Stimulated activated naive CD8-positive, alpha-beta T cell treated with anti-CD3 and anti-CD28 coated beads, Interleukin-15, amount 100 ng/mL, for 72 hours (primary cell): ENCODE measurements at regions not wholly inside any gene's neighbourhood (a gene's known extent, or its start where the extent isn't known, plus 50 kb on each side); places are given as distances from the start of the nearest gene placed in this dataset.
"Not testable (repeated sequence)": the region's sequence is repeated elsewhere in the genome, so short reads cannot be mapped to it uniquely, and the experiment has no call there.

Source experiments
- ATAC-seq: fragments of 150-1000 bp; cut with Tn5 transposase; 2 replicates; pipeline ENCODE4 v1.10.0; 2021; ENCODE audit warnings: mild to moderate bottlenecking, moderate library complexity
- DNase-seq, 2 donors: peaks; one replicate each; pipeline ENCODE4 v3.0.0; 2021 to 2022
- H3K27ac Mint-ChIP-seq, 2 donors: one replicate each; pipeline ENCODE4 v1.8.0; 2022; ENCODE audit warnings: mild to moderate bottlenecking in 2 of 2, mixed read lengths in 2 of 2, moderate library complexity in 2 of 2
- H3K27me3 Mint-ChIP-seq: one replicate; pipeline ENCODE4 v1.8.0; 2022; ENCODE audit warnings: mixed read lengths
- H3K4me1 Mint-ChIP-seq: one replicate; pipeline ENCODE4 v1.8.0; 2022; ENCODE audit warnings: mild to moderate bottlenecking, mixed read lengths
- H3K4me3 Mint-ChIP-seq, 2 donors: one replicate each; pipeline ENCODE4 v1.8.0; 2022; ENCODE audit warnings: mild to moderate bottlenecking in 2 of 2, mixed read lengths in 2 of 2, moderate library complexity in 1 of 2
- H3K9me3 Mint-ChIP-seq, 2 donors: one replicate each; pipeline ENCODE4 v1.8.0; 2022; ENCODE audit warnings: mixed read lengths in 2 of 2

DNA sequence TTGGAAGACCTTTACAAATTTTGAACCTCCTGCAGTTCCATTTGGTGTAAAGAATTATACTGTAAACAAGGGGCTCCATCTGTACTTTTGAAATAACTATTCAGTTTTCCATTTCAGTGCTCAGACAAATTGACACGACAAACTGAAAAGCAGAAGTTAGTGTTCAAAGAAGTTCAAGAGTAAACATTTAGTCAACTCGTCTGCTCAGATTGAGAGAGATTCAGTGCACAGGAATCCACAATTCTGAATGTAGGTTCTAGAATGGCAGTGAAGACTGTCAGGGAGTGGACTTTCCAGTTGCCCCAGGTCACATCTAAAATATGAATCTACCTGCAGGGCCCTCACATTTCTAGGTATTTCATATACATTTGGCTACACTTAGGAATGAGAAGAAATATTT lies 322.3 kb upstream of the TCF4 start:
- Mint-ChIP-seq H3K4me3 (no peak overlapping the region), H3K27me3 (no peaks in the 10 kb centered on the region), H3K4me1 (peaks cover 8% of the 10 kb centered on the region), H3K27ac (no peak overlapping the region), H3K9me3 (peaks cover 6 to 8% of the 10 kb centered on the region in 2 donors)
- ATAC-seq (no peak), DNase-seq (no peak)

DNA sequence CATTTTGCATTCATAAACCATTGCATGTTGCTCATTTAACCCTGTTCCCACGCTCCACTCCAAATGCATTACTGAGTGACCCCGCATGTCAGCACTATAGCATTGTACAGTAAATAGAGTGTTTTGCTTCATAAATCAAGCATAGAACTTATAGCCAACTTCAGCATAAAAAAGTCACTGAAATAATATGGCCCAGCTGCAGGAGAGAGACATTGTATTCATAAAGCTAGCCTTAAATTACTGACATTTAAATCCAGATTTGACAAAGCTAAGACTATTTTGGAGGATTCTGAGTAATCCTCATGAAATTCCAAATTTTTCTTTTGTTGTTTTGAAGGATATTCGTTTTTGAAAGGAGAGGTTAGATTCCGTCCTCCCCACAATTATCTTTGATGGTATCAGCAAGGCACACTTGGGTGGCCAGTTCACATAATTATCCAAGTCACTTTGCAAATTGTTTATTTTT lies 320.9 kb upstream of the TCF4 start:
- H3K4me1 Mint-ChIP-seq = peaks cover 8% of the 10 kb centered on the region
- no peaks in the 10 kb centered on the region for H3K27me3 Mint-ChIP-seq
- H3K4me3 Mint-ChIP-seq = no peak overlapping the region

DNA sequence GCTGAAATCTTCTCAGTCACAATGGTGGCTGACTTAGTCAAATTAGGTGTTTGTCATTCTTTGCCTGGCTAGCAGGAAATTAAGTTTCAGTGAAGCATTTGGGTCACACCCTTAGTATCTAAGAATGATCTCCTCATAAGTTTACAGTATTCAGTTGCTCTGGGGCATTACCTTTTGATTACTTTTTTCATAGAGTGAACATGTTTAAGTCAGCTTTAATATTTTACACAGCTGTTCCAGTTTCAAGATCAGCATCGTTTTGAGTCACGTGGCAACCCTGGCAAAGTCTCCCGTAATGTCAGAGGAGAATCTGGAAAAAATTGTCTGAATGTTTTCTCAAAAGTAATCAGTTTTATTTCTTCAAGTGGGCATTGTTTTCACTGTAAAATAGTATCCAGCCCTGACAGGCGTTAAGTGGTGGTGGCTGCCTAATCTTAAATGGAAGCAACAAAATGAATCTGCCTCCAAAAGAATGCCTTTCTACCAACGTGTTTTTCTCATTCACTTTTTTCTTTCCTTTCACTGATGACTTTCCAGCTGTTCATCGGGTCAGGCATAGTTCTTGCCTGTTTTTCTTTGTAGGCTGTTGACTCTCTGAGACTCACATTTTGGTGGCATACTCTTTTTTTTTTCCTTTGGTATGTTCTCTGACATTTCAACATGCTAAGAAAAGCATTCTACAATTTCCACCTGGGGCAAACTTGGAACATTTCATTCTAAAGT lies 319.6 kb upstream of the TCF4 start:
- DNase-seq (no peak), ATAC-seq (no peak)
- Mint-ChIP-seq H3K4me1 (peaks cover 8% of the 10 kb centered on the region), H3K27me3 (no peaks in the 10 kb centered on the region), H3K9me3 (peaks cover 6 to 8% of the 10 kb centered on the region in 2 donors), H3K4me3 (no peak overlapping the region), H3K27ac (no peak overlapping the region)

More for the DNA sequence above, 320.9 kb upstream of the TCF4 start:
- ATAC-seq (no peak), DNase-seq (no peak)
- Mint-ChIP-seq H3K27ac (no peak overlapping the region), H3K9me3 (peaks cover 6 to 8% of the 10 kb centered on the region in 2 donors)

DNA sequence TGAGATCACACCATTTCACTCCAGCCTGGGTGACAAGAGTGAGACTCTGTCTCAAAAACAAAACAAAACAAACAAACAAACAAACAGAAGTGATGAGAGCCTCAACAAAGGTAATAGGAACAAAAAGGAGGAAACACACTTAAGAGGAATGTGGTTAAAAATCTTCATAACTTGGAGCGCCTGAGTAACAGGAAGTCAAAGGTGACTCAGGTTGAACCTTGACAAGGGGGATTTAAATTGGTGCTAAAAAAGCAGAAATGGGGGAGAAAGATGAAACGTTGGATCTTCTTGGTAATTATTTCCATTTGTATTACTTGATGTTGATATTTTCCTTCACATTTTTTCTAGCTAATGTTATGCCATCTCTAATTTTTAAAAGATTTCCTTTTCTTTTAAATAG lies 318.5 kb upstream of the TCF4 start:
- Mint-ChIP-seq H3K4me1 (peaks cover 8% of the 10 kb centered on the region), H3K27me3 (no peaks in the 10 kb centered on the region), H3K27ac (no peak overlapping the region), H3K4me3 (no peak overlapping the region), H3K9me3 (peaks cover 6 to 8% of the 10 kb centered on the region in 2 donors)
- ATAC-seq (no peak), DNase-seq (no peak)

DNA sequence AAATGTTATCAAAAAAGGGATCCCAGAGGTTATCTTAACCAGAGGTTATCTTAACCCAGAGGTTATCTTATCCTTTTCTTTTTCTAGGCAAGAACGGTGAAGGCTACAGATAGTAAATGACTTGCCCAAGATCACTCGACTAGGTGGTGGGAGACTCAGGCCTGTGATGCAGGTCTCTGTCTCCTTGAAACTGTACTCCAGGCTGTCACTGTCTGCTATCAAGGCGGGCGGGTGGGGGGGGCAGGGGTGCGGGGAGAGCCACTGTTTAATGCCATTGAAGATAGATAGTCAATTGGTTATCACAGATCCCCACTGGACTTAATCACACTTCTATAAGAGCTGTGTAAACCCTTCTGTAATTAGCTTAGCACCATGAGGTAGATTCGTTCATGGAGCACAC lies 315.9 kb upstream of the TCF4 start:
- Mint-ChIP-seq H3K9me3 (peaks cover 6 to 8% of the 10 kb centered on the region in 2 donors), H3K4me3 (no peak overlapping the region), H3K4me1 (peaks cover 8% of the 10 kb centered on the region), H3K27ac (no peak overlapping the region), H3K27me3 (no peaks in the 10 kb centered on the region)
- DNase-seq (no peak), ATAC-seq (no peak)

DNA sequence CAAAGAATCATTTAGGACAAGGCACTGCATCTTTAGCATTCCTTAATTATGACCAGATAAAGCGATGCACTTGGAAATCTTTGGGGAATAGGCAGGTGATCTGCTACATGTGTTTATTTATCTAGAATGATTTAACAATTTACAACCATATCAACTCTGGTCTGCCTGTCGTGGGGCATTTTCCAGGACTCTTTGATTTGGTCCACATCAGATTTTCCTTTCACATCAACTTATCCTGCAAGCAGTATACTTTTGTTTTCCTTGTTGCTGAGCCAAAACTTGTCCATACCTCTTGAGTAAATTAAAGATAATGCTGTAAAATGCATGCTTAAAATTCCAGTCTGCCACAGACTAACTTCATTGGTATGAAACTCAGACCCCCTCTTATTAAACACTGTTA lies 312.4 kb upstream of the TCF4 start:
- H3K4me1 Mint-ChIP-seq = no peaks in the 10 kb centered on the region
- no peak overlapping the region for H3K4me3 Mint-ChIP-seq
- no peak for DNase-seq
- no peak overlapping the region for H3K27ac Mint-ChIP-seq
- ATAC-seq = no peak
- H3K9me3 Mint-ChIP-seq = no peaks in the 10 kb centered on the region
- peaks cover 4% of the 10 kb centered on the region for H3K27me3 Mint-ChIP-seq

DNA sequence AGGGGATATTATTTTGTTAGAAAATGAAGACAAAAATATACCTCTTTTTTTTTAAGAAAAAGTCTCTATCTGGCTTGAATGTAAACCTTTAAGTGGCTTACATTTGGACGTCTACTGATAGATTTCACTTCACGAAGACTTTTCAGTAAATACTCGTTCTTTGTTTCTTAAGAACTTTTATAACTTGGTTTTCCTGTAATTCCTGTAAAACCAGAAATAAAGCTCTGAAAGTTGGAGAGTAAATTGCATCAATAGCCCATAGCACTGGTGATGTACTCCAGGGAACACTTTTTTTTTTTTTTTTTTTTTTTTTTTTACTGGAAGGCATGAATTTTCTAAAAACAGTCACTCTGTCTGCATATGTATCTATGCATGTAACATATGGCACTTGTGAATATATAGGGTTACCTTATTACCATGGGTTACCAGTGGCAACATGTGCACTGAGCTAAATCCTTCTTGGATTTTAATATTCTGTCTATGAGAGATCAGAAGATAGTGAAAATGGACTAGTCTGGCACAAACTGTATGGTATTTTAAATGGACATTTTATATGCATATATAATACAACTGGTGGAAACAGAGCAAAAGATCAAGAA lies 309.2 kb upstream of the TCF4 start:
- peaks cover 7% of the 10 kb centered on the region for H3K27me3 Mint-ChIP-seq
- H3K27ac Mint-ChIP-seq = no peak overlapping the region
- H3K4me1 Mint-ChIP-seq = no peaks in the 10 kb centered on the region
- ATAC-seq (no peak), DNase-seq (no peak)
- no peak overlapping the region for H3K4me3 Mint-ChIP-seq
- no peaks in the 10 kb centered on the region for H3K9me3 Mint-ChIP-seq

DNA sequence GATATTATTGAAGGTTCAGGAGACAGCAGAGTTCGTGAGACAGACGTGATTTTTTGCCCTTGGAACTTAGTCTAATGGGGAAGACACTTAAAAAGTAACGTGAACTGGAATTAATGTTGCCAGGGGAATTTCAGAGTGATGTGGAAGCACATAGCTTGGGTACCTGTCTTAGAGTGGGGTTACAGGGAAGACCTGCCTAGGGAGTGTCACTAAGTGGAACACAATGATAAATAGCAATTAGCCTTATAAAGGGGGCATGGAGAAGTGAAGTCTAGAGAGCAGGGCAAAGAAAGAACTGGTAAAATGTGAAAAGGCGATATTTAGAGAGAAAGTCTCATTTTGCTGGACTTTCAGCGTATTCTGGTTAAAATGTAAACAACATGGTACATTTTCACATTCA lies 306.0 kb upstream of the TCF4 start:
- no peaks in the 10 kb centered on the region for H3K9me3 Mint-ChIP-seq
- H3K27me3 Mint-ChIP-seq = peaks cover 7% of the 10 kb centered on the region

DNA sequence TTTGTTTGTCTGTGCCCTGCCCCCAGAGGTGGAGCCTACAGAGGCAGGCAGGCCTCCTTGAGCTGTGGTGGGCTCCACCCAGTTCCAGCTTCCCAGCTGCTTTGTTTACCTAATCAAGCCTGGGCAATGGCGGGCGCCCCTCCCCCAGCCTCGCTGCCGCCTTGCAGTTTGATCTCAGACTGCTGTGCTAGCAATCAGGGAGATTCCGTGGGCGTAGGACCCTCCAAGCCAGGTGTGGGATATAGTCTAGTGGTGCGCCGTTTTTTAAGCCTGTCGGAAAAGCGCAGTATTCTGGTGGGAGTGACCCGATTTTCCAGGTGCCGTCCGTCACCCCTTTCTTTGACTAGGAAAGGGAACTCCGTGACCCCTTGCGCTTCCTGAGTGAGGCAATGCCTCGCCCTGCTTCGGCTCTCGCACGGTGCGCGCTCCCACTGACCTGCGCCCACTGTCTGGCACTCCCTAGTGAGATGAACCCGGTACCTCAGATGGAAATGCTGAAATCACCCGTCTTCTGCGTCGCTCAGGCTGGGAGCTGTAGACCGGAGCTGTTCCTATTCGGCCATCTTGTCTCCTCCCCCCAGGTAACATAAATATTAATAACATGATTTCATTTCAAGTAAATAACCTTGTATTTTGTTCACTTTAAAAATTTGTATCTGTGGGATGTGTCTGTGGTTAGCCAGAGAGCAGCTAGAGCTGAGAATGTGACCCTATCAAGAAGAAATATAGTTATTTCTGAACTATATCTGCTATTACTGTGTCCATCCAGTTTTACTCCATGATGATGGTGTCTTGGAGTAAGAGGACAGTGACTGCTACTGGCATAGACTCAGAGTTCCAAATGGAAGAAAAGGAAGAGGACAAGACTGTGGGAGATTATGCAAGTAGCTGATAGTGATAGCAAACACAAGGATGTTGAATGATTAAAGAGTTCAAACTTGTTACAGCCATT lies 305.1 kb upstream of the TCF4 start:
- H3K4me3 Mint-ChIP-seq, ATAC-seq: not testable (repeated sequence)

More for the DNA sequence above, 306.0 kb upstream of the TCF4 start:
- no peak for DNase-seq
- H3K4me3 Mint-ChIP-seq = no peak overlapping the region
- no peak for ATAC-seq
- H3K27ac Mint-ChIP-seq = no peak overlapping the region
- no peaks in the 10 kb centered on the region for H3K4me1 Mint-ChIP-seq

DNA sequence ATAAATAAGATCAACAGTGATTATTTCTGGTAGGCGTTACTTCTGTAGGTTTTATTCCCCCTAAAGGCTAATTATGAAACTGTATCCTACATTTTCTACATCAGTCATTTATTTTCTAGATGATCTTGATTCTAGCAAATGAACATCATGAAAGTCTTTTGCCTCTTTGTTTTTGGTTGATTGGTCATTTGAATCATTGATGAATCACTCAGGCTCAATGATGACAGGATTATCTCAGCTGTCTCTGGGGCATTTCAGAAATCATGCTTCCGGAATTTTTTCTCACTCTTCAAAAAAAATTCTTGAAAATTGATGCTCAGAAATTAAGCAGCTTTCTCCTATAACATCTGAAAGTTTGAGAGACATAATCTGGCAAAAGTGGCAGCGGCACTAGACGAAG lies 298.9 kb upstream of the TCF4 start:
- no peak for ATAC-seq
- no peak for DNase-seq
- Mint-ChIP-seq H3K27ac (no peak overlapping the region), H3K4me1 (no peaks in the 10 kb centered on the region), H3K9me3 (no peaks in the 10 kb centered on the region), H3K27me3 (no peaks in the 10 kb centered on the region), H3K4me3 (no peak overlapping the region)

More for the DNA sequence above, 305.1 kb upstream of the TCF4 start:
- H3K27me3 Mint-ChIP-seq, DNase-seq, H3K4me1 Mint-ChIP-seq, H3K9me3 Mint-ChIP-seq, H3K27ac Mint-ChIP-seq: not testable (repeated sequence)

DNA sequence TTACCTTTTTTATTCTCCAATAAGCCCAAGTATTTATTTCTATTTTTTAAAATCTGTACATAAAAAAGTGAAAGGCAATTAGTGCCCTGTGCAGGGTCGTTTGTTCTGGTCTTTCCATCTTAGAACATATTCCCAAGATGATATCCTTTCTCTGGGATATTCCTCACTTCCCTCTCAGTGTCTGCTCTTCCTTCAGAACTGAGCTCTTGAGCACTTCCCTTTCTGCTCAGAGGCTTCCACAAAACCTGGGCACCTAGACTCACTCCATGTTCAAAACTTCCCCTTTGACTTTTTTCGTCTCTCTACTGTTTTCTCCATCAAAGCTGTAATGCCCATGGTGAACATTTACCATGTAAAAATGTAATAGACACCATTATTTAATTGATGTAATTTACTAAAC lies 296.5 kb upstream of the TCF4 start:
- no peaks in the 10 kb centered on the region for H3K27me3 Mint-ChIP-seq
- ATAC-seq (no peak), DNase-seq (no peak)
- H3K4me3 Mint-ChIP-seq = no peak overlapping the region
- no peak overlapping the region for H3K27ac Mint-ChIP-seq
- no peaks in the 10 kb centered on the region for H3K4me1 Mint-ChIP-seq
- no peaks in the 10 kb centered on the region for H3K9me3 Mint-ChIP-seq

DNA sequence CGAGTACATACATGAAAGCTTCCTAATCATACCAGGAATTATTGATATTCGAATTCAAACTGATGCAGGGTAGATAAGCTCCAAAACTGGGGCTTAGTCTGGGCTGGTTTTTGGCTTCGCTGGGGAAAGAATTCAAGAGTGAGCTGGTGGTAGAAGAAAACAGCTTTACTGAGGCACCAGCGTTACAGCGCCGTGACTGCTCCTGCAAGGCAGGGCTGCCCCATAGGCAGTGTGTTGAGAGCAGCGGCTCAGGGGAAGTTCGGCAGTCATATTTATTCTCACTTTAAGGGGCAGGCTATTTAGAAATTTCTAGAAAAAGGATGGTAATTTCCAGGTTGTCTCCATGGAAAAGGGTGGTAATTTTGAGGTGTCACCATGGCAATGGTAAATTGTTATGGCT lies 292.6 kb upstream of the TCF4 start:
- Mint-ChIP-seq H3K9me3 (no peaks in the 10 kb centered on the region), H3K27ac (no peak overlapping the region), H3K27me3 (no peaks in the 10 kb centered on the region), H3K4me3 (no peak overlapping the region), H3K4me1 (peaks cover 6% of the 10 kb centered on the region)
- DNase-seq = no peak
- ATAC-seq = no peak

DNA sequence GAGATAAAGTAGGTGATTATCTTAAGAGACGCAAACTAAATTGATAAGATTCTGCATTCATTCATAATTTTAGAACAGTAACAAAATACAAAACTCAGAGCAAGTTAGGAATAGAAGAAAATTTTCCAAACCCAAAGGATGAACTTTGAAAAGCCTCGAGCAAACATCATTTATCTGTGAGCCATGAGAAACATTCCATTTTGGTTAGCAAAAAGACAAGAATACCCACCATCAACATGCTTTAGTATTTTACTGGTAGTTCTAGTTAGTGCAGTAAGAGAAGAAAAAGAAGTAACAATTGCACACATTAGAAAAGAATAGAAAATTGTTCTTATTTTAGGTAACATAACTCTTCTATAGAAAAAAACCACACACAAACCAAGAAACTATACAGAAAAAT lies 291.3 kb upstream of the TCF4 start:
- Mint-ChIP-seq H3K4me1 (peaks cover 6% of the 10 kb centered on the region), H3K9me3 (no peaks in the 10 kb centered on the region), H3K4me3 (no peak overlapping the region), H3K27me3 (no peaks in the 10 kb centered on the region), H3K27ac (no peak overlapping the region)
- DNase-seq (no peak), ATAC-seq (no peak)

DNA sequence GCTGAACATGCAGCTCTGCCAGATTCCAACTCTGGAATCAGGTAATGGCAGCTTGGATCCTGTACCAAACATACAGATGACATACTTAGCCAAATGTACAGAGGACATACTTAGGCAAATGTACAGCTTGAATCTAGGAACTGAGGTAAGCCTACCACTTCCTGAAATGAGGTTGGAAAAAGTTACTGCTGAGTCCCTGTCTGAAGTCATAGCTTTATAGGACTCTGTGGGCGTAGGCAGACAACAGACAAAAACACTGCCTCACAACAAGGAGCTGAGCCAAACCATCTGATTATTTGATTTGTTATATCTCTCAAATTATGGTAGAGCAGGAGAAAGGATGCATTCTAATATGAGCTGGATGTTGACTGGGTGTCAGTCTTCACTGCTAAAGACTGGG lies 290.2 kb upstream of the TCF4 start:
- Mint-ChIP-seq H3K9me3 (peaks cover 0 to 6% of the 10 kb centered on the region in 2 donors), H3K4me1 (peaks cover 6% of the 10 kb centered on the region), H3K4me3 (no peak overlapping the region), H3K27ac (peak overlapping the region; percentile 4 to 49), H3K27me3 (no peaks in the 10 kb centered on the region)
- DNase-seq = no peak
- ATAC-seq = peak; percentile 75

DNA sequence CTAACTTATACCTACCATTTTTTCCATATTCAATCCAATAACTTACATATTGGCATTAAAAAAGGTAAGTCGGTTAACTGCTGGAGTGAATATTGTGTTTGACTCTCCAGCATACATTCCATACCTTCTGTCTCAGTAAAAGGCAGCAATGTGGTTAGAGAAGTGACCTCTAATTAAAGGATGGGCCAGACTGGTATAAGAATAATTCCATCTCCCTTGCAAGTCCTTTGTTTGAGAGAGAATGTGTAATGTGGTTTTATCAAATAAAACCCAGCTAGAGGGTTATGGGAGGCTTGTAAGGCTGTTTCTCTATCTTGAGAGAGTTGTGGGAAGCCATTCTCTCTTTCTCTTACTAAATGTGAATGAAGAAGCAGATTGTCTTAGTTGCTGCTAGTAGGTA lies 289.3 kb upstream of the TCF4 start:
- no peaks in the 10 kb centered on the region for H3K27me3 Mint-ChIP-seq
- H3K9me3 Mint-ChIP-seq = peaks cover 0 to 6% of the 10 kb centered on the region in 2 donors
- ATAC-seq = no peak
- H3K27ac Mint-ChIP-seq = no peak overlapping the region
- DNase-seq = no peak
- H3K4me1 Mint-ChIP-seq = peaks cover 6% of the 10 kb centered on the region
- no peak overlapping the region for H3K4me3 Mint-ChIP-seq

DNA sequence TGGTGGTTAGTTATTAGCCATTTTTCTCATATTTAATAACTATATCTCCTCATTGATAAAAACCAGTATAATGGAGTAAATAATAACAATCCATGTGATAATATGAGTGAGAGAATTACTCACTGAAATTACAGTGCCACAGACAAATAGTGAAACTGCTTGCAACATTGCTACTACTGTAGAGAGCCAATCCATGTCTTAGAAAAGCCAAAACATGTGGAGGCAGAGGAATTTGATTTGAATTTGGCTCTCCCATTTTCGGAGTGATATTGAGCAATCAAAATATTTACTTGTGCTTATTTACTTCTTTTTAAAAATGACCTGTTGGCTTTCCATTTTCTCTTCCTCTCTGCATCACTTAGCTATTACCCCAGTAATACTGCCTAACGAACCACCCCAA lies 288.3 kb upstream of the TCF4 start:
- H3K9me3 Mint-ChIP-seq = peaks cover 0 to 6% of the 10 kb centered on the region in 2 donors

More for the DNA sequence above, 288.3 kb upstream of the TCF4 start:
- ATAC-seq (no peak), DNase-seq (no peak)
- Mint-ChIP-seq H3K4me1 (peaks cover 6% of the 10 kb centered on the region), H3K4me3 (no peak overlapping the region), H3K27me3 (no peaks in the 10 kb centered on the region), H3K27ac (no peak overlapping the region)
